ENCODE measurements at regions not wholly inside any gene's neighbourhood (a gene's known extent, or its start where the extent isn't known, plus 50 kb on each side); places are given as distances from the start of the nearest gene placed in this dataset.
"Not testable (repeated sequence)": the region's sequence is repeated elsewhere in the genome, so short reads cannot be mapped to it uniquely, and the experiment has no call there.

- H3K4me3 ChIP-seq (ENCODE audit: low read length) = no peak overlapping the region
- no peak for DNase-seq (ENCODE audit: low read depth)
- TF ChIP-seq CTCF (conservative IDR thresholded peaks at IDR 0.05; ENCODE audit: low read length) = no peak
Observed at GRCh38 chr5:25301836-25302235, 657.1 kb upstream of the CDH10 start.

- no peak for DNase-seq (ENCODE audit: low read depth)
- TF ChIP-seq CTCF (conservative IDR thresholded peaks at IDR 0.05; ENCODE audit: low read length) = no peak
- no peak overlapping the region for H3K4me3 ChIP-seq (ENCODE audit: low read length)
Observed at GRCh38 chr5:25295067-25295466, 650.3 kb upstream of the CDH10 start.

GRCh38 chr5:25289766-25290165 is 645.0 kb upstream of the CDH10 start:
- not testable (repeated sequence) for DNase-seq (ENCODE audit: low read depth); H3K4me3 ChIP-seq (ENCODE audit: low read length)

GRCh38 chr5:25286319-25286718 is 641.5 kb upstream of the CDH10 start:
- no peak overlapping the region for H3K4me3 ChIP-seq (ENCODE audit: low read length)
- no peak for TF ChIP-seq CTCF (conservative IDR thresholded peaks at IDR 0.05; ENCODE audit: low read length)
- no peak for DNase-seq (ENCODE audit: low read depth)

GRCh38 chr5:25285136-25285535 is 640.4 kb upstream of the CDH10 start:
- DNase-seq (ENCODE audit: low read depth) = no peak
- no peak overlapping the region for H3K4me3 ChIP-seq (ENCODE audit: low read length)
- no peak for TF ChIP-seq CTCF (conservative IDR thresholded peaks at IDR 0.05; ENCODE audit: low read length)

GRCh38 chr5:25263507-25263906 is 618.7 kb upstream of the CDH10 start:
- H3K4me3 ChIP-seq (ENCODE audit: low read length) = not testable (repeated sequence)

GRCh38 chr5:25262221-25262620 is 617.4 kb upstream of the CDH10 start:
- no peak overlapping the region for H3K4me3 ChIP-seq (ENCODE audit: low read length)
- no peak for DNase-seq (ENCODE audit: low read depth)

More at GRCh38 chr5:25263507-25263906, 618.7 kb upstream of the CDH10 start:
- DNase-seq (ENCODE audit: low read depth) = not testable (repeated sequence)

GRCh38 chr5:25255128-25255527 is 610.4 kb upstream of the CDH10 start:
- no peak overlapping the region for H3K4me3 ChIP-seq (ENCODE audit: low read length)
- no peak for TF ChIP-seq CTCF (conservative IDR thresholded peaks at IDR 0.05; ENCODE audit: low read length)
- no peak for DNase-seq (ENCODE audit: low read depth)

More at GRCh38 chr5:25262221-25262620, 617.4 kb upstream of the CDH10 start:
- TF ChIP-seq CTCF (conservative IDR thresholded peaks at IDR 0.05; ENCODE audit: low read length) = no peak

All from AG10803 (cell line).